Gastrocnemius medialis (tissue), 4 donors: ENCODE measurements at regions not wholly inside any gene's neighbourhood (a gene's known extent, or its start where the extent isn't known, plus 50 kb on each side); places are given as distances from the start of the nearest gene placed in this dataset.

Experiments
- POLR2A ChIP-seq, 2 donors: fragments of 450-650 bp; IDR thresholded peaks; one replicate each; pipeline ENCODE4 v1.6.1; 2017; ENCODE audit warnings: antibody characterized with exemption in 2 of 2, mild to moderate bottlenecking in 2 of 2, moderate library complexity in 2 of 2
- TF ChIP-seq, protein P1 (sequence below), 5 experiments: fragments of 450-650 bp in 3 of 5; fragments of 200-600 bp in 2 of 5; sonication (generic) in 2 of 5; IDR thresholded peaks in 4 of 5; conservative IDR thresholded peaks in 1 of 5; 1 replicate in 4 of 5; 2 replicates in 1 of 5; pipeline ENCODE4 v1.5.1; 2016 to 2019; ENCODE audit warnings: antibody characterized with exemption in 5 of 5, mild to moderate bottlenecking in 3 of 5, moderate library complexity in 3 of 5

DNA sequence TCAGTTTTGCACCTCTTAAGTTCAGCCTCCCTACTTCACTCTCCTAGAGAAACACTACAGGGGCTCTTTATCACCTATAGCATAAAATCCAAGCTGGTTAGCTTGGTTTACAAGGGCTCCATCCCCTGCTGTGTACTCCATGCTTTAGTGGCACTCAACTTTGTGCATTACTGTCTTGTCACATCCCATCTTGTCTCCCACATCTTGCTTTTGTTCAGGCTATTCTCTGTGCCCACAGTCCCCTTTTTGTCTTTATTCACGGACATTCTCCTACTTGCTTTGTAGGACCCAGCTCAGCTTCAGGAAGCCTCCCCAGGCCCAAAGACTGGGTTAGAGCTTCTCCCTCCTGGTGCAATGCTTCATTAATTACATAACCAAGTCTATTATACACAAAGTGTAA, 107.9 kb upstream of the SPACA1 start:
- TF ChIP-seq POLR2A (IDR thresholded peaks at IDR 0.05) = no peak
- TF ChIP-seq, protein P1, sequence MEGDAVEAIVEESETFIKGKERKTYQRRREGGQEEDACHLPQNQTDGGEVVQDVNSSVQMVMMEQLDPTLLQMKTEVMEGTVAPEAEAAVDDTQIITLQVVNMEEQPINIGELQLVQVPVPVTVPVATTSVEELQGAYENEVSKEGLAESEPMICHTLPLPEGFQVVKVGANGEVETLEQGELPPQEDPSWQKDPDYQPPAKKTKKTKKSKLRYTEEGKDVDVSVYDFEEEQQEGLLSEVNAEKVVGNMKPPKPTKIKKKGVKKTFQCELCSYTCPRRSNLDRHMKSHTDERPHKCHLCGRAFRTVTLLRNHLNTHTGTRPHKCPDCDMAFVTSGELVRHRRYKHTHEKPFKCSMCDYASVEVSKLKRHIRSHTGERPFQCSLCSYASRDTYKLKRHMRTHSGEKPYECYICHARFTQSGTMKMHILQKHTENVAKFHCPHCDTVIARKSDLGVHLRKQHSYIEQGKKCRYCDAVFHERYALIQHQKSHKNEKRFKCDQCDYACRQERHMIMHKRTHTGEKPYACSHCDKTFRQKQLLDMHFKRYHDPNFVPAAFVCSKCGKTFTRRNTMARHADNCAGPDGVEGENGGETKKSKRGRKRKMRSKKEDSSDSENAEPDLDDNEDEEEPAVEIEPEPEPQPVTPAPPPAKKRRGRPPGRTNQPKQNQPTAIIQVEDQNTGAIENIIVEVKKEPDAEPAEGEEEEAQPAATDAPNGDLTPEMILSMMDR (IDR thresholded peaks at IDR 0.05 in 4 of 5, conservative IDR thresholded peaks at IDR 0.05 in 1 of 5) = no peak
